GM13977 (cell line): ENCODE measurements at regions not wholly inside any gene's neighbourhood (a gene's known extent, or its start where the extent isn't known, plus 50 kb on each side); places are given as distances from the start of the nearest gene placed in this dataset.

Experiments used
- DNase-seq: peaks from one replicate; pipeline ENCODE4 v3.0.0; 2012; ENCODE audit warnings: low spot score
- CTCF ChIP-seq: IDR thresholded peaks from 2 replicates; pipeline ENCODE4 v1.5.1; 2012; ENCODE audit warnings: mild to moderate bottlenecking, control low read depth; ENCODE audit not compliant: insufficient read depth; ENCODE audit errors: extremely low read depth, missing control alignments
- in situ Hi-C: fragments of 300-500 bp; cut with MboI; formaldehyde crosslinking; loops from one replicate; pipeline ENCODE4 v1.12.0; 2022; ENCODE audit warnings: low sequenced_read_pairs, low pct_unique_long_range_greater_than_20kb, mixed read lengths, inconsistent platforms; ENCODE audit not compliant: unreplicated experiment

GRCh38 chr20:10807013-10807412 is 133.2 kb upstream of the JAG1 start:
- TF ChIP-seq CTCF: no peak
- in situ Hi-C loops: no loop called here
- no peak for DNase-seq

GRCh38 chr20:10812759-10813327 is 139.0 kb upstream of the JAG1 start:
- in situ Hi-C loops: no loop called here
- TF ChIP-seq CTCF: no peak
- no peak for DNase-seq

GRCh38 chr20:10823585-10823984 is 149.8 kb upstream of the JAG1 start:
- TF ChIP-seq CTCF: no peak
- no peak for DNase-seq
- in situ Hi-C loops: no loop called here

- in situ Hi-C loops: no loop called here
- DNase-seq: no peak
- TF ChIP-seq CTCF: no peak
Measured at GRCh38 chr20:10824750-10825500, 151.1 kb upstream of the JAG1 start.

- no peak for TF ChIP-seq CTCF
- in situ Hi-C loops: no loop called here
- DNase-seq: no peak
Measured at GRCh38 chr20:10826111-10826510, 152.3 kb upstream of the JAG1 start.

- TF ChIP-seq CTCF: no peak
- DNase-seq: no peak
- in situ Hi-C loops: no loop called here
Measured at GRCh38 chr20:10828180-10828579, 154.4 kb upstream of the JAG1 start.
